Liver (tissue), 3 donors: ENCODE measurements at regions not wholly inside any gene's neighbourhood (a gene's known extent, or its start where the extent isn't known, plus 50 kb on each side); places are given as distances from the start of the nearest gene placed in this dataset.

Source experiments
- RXRA ChIP-seq, 2 donors: IDR thresholded peaks; 2 replicates each; pipeline ENCODE4 v1.6.1; 2017 to 2018; ENCODE audit warnings: antibody characterized with exemption in 2 of 2, mild to moderate bottlenecking in 1 of 2
- TF ChIP-seq, protein P1 (sequence below): fragments of 150-350 bp; IDR thresholded peaks from 2 replicates; pipeline ENCODE4 v1.5.1; 2017; ENCODE audit warnings: improper control_type of control experiment, low read depth, low read length; ENCODE audit not compliant: missing input control
- donor health status: healthy.
- donor health status: healthy.

DNA sequence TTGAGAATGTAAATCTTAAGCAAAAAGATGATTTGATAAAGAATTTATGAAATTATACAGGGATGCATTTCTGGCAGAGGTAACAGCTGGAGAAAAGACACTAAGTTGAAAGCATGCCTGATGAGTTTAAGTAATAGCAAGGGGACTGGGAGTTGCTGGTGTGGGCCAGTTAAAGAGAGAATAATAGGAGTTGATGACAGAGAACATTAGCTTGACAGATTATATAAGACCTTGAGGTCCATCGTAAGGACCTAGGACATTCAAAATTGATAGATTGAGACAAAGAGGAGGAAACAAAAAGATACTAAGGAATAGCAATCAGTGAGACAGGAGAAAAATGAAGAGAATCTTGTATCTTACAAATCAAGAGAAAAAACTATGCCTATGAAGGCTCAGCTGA lies 84.7 kb upstream of the TMPRSS15 start:
- no peak for TF ChIP-seq RXRA (IDR thresholded peaks at IDR 0.05)
- TF ChIP-seq, protein P1, sequence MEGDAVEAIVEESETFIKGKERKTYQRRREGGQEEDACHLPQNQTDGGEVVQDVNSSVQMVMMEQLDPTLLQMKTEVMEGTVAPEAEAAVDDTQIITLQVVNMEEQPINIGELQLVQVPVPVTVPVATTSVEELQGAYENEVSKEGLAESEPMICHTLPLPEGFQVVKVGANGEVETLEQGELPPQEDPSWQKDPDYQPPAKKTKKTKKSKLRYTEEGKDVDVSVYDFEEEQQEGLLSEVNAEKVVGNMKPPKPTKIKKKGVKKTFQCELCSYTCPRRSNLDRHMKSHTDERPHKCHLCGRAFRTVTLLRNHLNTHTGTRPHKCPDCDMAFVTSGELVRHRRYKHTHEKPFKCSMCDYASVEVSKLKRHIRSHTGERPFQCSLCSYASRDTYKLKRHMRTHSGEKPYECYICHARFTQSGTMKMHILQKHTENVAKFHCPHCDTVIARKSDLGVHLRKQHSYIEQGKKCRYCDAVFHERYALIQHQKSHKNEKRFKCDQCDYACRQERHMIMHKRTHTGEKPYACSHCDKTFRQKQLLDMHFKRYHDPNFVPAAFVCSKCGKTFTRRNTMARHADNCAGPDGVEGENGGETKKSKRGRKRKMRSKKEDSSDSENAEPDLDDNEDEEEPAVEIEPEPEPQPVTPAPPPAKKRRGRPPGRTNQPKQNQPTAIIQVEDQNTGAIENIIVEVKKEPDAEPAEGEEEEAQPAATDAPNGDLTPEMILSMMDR, result no peak
